ENCODE measurements at regions not wholly inside any gene's neighbourhood (a gene's known extent, or its start where the extent isn't known, plus 50 kb on each side); places are given as distances from the start of the nearest gene placed in this dataset.

DNA sequence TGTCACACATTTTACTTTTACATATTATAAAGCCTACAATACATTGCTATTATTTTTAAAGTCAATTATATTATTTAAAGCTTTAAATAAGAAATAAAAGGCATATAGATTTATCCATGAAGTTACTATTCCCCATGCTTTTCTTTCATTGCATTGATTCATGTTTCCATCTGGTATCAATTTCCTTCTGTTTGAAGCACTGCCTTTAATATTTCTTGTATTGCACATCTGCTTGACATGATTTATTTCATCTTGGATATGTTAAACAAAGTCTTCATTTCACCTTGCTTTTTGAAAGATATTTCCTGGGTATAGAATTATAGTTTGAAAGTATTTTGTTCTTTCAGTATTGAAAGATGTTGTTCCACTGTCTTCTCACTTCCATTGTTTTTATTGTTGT lies 174.3 kb upstream of the MBNL1 start:
- Histone ChIP-seq H3K4me1 (peaks cover 0 to 45% (median 24%) of the 10 kb centered on the region in 4 donors), H3K27me3 (no peaks in the 10 kb centered on the region), H3K36me3 (no peaks in the 10 kb centered on the region), H3K9me3 (no peaks in the 10 kb centered on the region), H3K27ac (peak overlapping the region in 3 of 4 donors; percentile 47 to 87 (median 84)), H3K4me3 (no peak overlapping the region)
- TF ChIP-seq EP300 (IDR thresholded peaks at IDR 0.05) (no peak), POLR2AphosphoS5 (IDR thresholded peaks at IDR 0.05) (no peak), POLR2A (IDR thresholded peaks at IDR 0.05) (no peak)
- TF ChIP-seq, protein P1, sequence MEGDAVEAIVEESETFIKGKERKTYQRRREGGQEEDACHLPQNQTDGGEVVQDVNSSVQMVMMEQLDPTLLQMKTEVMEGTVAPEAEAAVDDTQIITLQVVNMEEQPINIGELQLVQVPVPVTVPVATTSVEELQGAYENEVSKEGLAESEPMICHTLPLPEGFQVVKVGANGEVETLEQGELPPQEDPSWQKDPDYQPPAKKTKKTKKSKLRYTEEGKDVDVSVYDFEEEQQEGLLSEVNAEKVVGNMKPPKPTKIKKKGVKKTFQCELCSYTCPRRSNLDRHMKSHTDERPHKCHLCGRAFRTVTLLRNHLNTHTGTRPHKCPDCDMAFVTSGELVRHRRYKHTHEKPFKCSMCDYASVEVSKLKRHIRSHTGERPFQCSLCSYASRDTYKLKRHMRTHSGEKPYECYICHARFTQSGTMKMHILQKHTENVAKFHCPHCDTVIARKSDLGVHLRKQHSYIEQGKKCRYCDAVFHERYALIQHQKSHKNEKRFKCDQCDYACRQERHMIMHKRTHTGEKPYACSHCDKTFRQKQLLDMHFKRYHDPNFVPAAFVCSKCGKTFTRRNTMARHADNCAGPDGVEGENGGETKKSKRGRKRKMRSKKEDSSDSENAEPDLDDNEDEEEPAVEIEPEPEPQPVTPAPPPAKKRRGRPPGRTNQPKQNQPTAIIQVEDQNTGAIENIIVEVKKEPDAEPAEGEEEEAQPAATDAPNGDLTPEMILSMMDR (IDR thresholded peaks at IDR 0.05), result no peak
- intact Hi-C loops (cut with DNase I), result loop anchor here (2.0 kb wide), 1 partner anchor 174 kb away; the partner anchor contains the start of gene MBNL1
- no peak for DNase-seq

DNA sequence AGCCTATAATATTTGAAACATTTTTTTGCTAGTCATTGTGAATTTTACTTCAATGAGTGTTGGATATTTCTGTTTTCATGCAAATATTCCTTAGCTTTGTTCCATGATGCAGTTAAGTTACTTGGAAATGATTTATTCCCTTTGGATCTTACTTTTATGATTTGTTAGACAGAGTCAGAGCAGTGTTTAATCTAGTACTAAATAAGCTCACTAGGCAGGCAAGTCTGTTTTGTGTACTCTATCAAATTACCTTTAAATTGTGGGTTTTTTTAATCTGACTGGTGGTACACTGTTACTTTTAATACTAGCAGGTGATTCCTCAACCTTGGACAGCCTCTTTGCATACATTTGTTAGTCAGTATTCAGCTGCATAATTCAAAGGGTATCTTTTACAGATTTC lies 173.3 kb upstream of the MBNL1 start:
- Histone ChIP-seq H3K9me3 (no peaks in the 10 kb centered on the region), H3K27me3 (no peaks in the 10 kb centered on the region), H3K4me1 (peaks cover 0 to 43% (median 24%) of the 10 kb centered on the region in 4 donors), H3K4me3 (no peak overlapping the region), H3K27ac (peak overlapping the region; percentile 40 to 87 (median 79)), H3K36me3 (no peaks in the 10 kb centered on the region)
- intact Hi-C loops (cut with DNase I), result loop anchor here (2.0 to 5.0 kb wide), 3 partner anchors 62 to 173 kb away; partner anchors contain the start of gene MBNL1
- no peak for DNase-seq
- TF ChIP-seq POLR2AphosphoS5 (IDR thresholded peaks at IDR 0.05), result peak; percentile 89 to 96 (median 94)
- no peak for TF ChIP-seq POLR2A (IDR thresholded peaks at IDR 0.05)
- peak; percentile 64 to 89 (median 77) for TF ChIP-seq EP300 (IDR thresholded peaks at IDR 0.05)

DNA sequence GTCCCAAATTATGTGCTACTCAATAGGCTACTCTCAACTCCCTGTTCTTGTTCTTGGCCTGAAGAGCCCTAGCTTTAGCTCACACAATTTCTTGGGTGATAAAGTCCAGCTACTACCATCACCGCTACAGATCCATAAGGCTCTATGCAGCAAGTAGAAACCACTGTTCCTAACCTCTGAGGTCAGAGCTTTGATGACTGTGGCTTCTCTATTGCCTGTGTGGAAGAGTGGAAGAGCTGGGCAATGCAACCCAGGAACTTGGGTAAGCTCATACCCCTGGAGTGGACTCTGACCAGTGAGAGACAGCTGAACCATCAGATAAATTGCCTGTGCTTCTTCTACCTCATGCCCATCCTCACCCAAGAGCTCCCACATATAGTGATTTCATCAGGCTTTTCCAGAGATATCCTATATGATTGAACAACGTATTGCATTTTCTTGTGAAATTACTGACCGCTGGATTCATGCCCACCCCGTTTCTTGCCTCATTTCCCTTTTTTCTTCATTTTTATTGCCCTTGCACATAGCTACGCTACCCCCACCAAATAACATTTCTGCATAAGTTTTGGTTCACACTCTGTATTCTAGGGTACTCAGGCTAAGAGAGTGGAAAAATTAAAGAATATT lies 172.3 kb upstream of the MBNL1 start:
- 94 to 96% methylated on average over 5 of the region's 5 CpGs for WGBS, 2 donors
- H3K27ac ChIP-seq, result peak overlapping the region; percentile 40 to 87 (median 79)
- H3K4me3 ChIP-seq, result no peak overlapping the region
- peaks cover 0 to 38% (median 24%) of the 10 kb centered on the region in 4 donors for H3K4me1 ChIP-seq
- no peaks in the 10 kb centered on the region for H3K27me3 ChIP-seq
- H3K9me3 ChIP-seq, result no peaks in the 10 kb centered on the region
- H3K36me3 ChIP-seq, result no peaks in the 10 kb centered on the region
- no peak for DNase-seq
- intact Hi-C loops (cut with DNase I), result loop anchor here (5.0 kb wide), 2 partner anchors 61 to 101 kb away; no protein-coding TSS in a partner anchor
- TF ChIP-seq EP300 (IDR thresholded peaks at IDR 0.05), result no peak
- peak in 2 of 4 donors; percentile 31 to 56 for TF ChIP-seq POLR2AphosphoS5 (IDR thresholded peaks at IDR 0.05)

DNA sequence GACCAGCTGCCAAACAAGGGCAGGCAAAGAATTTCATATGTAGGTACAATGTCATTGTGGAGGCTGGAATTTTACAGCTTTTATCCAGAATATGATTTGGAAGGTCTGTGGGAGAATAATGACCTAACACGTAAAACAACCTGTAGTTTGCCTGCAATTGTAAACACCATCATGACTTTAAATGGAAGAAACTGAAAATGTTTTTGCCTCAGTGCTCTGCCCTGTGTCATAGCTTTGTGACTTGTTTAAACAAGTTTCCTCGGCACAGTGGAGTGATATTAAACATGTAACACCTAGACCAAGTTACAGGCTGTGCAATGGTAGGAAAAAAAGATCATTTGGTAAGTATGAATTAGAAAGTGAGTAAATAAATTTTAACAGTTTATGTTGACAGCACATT lies 171.6 kb upstream of the MBNL1 start:
- WGBS, 2 donors, result 65 to 76% methylated on average over 2 of the region's 2 CpGs
- Histone ChIP-seq H3K4me1 (peaks cover 0 to 38% (median 24%) of the 10 kb centered on the region in 4 donors), H3K4me3 (no peak overlapping the region), H3K27ac (peak overlapping the region; percentile 53 to 87 (median 79)), H3K36me3 (no peaks in the 10 kb centered on the region), H3K27me3 (no peaks in the 10 kb centered on the region), H3K9me3 (no peaks in the 10 kb centered on the region)
- DNase-seq, result peak; percentile 64
- TF ChIP-seq EP300 (IDR thresholded peaks at IDR 0.05) (peak; percentile 93 to 97 (median 94)), POLR2AphosphoS5 (IDR thresholded peaks at IDR 0.05) (peak; percentile 96 to 98 (median 98)), POLR2A (IDR thresholded peaks at IDR 0.05) (no peak)
- TF ChIP-seq, protein P1 (IDR thresholded peaks at IDR 0.05), result no peak
- intact Hi-C loops (cut with DNase I), result loop anchor here (5.0 kb wide), 2 partner anchors 60 to 100 kb away; no protein-coding TSS in a partner anchor

DNA sequence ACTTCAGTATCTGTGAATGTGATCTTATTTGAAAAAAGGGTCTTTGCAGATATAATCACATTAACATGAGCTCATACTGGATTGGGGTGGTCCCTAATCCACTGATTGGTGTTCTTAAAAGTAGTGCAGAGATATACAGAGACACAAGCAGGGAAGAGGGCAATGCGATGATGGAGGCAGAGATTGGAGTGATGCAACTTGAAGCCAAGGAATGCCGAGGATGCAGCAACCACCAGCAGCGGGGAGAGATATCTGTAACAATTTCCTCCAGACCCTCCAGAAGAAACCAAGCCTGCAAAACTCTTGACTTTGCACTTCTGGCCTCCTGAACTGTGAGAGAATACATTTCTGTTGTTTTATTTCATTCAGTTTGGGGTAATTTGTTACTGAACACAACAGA lies 171.0 kb upstream of the MBNL1 start:
- Histone ChIP-seq H3K27me3 (no peaks in the 10 kb centered on the region), H3K36me3 (no peaks in the 10 kb centered on the region), H3K4me3 (no peak overlapping the region), H3K9me3 (no peaks in the 10 kb centered on the region), H3K4me1 (peaks cover 0 to 38% (median 24%) of the 10 kb centered on the region in 4 donors), H3K27ac (peak overlapping the region; percentile 53 to 87 (median 79))
- peak; percentile 58 for DNase-seq
- WGBS, 2 donors, result 89 to 94% methylated on average over 3 of the region's 3 CpGs
- intact Hi-C loops (cut with DNase I), result loop anchor here (5.0 kb wide), 2 partner anchors 60 to 100 kb away; no protein-coding TSS in a partner anchor
- TF ChIP-seq EP300 (IDR thresholded peaks at IDR 0.05), result no peak
- no peak for TF ChIP-seq POLR2AphosphoS5 (IDR thresholded peaks at IDR 0.05)
- no peak for TF ChIP-seq POLR2A (IDR thresholded peaks at IDR 0.05)
- TF ChIP-seq, protein P1 (IDR thresholded peaks at IDR 0.05), result no peak
